ENCODE measurements at regions not wholly inside any gene's neighbourhood (a gene's known extent, or its start where the extent isn't known, plus 50 kb on each side); places are given as distances from the start of the nearest gene placed in this dataset.
"Not testable (repeated sequence)": the region's sequence is repeated elsewhere in the genome, so short reads cannot be mapped to it uniquely, and the experiment has no call there.

DNA sequence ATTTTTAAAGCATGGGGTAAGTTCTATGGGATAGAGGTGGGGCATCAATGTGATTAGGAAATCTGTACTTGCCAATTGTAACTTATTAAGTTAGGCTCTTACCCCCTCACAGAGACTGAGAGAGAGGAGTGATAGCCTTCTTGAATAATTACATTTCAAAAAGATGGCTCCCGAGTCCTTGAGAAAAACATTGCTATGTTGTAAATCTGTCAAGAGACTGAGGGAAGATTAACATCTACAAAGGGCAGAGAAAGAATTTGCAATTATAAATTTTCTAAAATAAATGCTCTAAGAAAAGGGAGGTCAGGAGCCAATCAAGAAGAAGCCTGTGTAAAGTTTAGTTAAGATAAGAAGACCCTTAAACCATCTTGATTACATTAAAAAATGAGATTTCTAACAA lies 1570.8 kb downstream of the OLFM4 start:
- DNase-seq, result no peak

DNA sequence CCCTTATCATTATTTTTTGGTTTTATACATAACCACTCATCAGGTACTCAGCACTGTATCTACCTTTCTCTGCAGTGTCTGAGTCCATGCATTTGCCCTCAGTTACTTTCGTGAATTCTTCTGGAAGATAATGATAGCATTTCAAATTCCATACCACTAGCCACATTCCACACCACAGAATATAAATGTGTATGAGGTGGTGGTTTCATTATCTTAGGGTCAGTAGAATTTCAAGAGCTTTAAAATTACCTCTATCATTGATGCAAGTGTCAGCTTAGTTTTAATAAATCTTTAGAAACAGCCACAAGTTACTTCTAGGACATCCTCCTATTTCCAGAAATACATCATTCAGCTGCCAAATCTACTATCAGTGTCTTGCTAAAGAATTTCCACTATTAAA lies 1578.3 kb downstream of the OLFM4 start:
- DNase-seq, result no peak

- no peak for DNase-seq
These were observed 1578.8 kb downstream of the OLFM4 start for GRCh38 chr13:54607421-54607820.

DNA sequence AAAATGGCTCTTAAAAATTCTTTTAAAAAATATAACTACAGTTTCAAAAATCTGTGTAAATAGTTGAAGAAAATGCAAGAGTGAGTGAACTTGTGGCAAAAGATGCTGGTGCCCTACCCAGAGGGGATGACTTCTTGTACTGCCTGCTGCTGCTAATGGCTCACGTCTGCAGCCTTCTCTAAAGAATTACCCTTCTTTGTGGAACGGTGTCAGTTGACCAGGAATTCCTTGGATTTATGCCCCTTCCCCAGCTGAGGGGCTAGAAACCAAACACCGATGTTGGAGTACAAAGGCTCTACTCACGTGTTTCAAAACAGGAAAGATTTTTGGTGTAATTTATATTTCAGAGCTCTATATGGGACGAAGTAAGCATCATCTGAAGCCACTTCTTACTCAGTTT lies 1582.8 kb downstream of the OLFM4 start:
- DNase-seq, result no peak

- no peak for DNase-seq
These were observed 1586.1 kb downstream of the OLFM4 start for GRCh38 chr13:54614726-54615125.

- DNase-seq, result not testable (repeated sequence)
These were observed 1597.9 kb downstream of the OLFM4 start for GRCh38 chr13:54626504-54626903.

DNA sequence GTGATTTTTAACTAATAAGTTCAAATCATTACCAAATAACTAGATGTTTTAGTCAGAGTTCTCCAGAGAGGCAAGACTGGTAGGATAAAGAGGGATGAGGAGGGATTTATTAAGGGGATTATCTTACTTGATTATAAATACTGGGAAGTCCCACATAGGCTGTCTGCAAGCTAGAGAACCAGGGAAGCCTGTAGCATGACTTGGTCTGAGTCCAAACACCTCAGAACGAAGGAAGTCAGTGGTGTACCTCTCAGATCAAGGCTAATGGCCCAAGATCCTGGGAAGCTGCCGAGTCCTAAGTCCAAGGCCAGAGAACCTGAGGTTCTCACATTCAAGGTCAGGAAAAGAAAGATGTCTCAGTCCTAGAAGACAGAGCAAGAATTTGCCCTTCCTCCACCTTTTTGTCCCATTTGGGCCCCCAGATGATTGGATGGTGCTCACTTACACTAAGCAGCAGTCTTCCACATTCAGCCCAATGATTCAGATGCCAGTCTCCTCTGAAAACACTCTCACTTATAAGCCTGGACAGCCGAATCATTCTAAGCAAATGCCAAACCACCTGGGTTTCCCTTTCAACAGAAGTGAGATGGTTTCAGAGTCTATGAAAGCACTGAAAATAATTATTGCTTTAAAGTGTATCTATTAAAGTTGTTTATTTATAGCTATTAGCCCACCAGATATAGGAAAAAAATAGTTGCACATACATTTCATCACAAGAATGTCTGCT lies 1599.2 kb downstream of the OLFM4 start:
- no peak for DNase-seq

GRCh38 chr13:54628383-54628782 lies 1599.8 kb downstream of the OLFM4 start:
- no peak for DNase-seq

GRCh38 chr13:54633456-54633855 lies 1604.8 kb downstream of the OLFM4 start:
- DNase-seq, result peak; percentile 21

DNA sequence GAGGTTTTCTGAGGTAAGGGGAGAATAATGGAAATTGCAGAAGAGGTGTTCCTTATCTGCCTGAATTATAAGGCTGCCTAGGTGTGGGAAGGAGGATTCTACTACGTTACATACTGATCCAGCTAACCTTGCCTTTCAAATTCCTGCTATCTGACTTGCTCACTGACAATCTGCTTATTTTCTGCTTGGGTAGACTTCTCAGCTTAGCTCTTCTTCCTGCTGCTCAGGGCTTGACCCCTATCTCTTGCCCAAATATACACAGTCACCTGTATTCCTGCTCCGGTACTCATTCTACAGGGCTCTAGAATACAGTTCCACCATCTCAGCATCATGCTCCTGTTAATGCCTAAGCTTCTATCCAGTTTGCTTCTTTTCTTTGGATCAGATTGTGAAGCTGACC lies 1607.6 kb downstream of the OLFM4 start:
- DNase-seq, result no peak

- no peak for DNase-seq
These were observed 1608.8 kb downstream of the OLFM4 start for GRCh38 chr13:54637366-54637765.

- no peak for DNase-seq
These were observed 1612.1 kb downstream of the OLFM4 start for GRCh38 chr13:54640719-54641118.

DNA sequence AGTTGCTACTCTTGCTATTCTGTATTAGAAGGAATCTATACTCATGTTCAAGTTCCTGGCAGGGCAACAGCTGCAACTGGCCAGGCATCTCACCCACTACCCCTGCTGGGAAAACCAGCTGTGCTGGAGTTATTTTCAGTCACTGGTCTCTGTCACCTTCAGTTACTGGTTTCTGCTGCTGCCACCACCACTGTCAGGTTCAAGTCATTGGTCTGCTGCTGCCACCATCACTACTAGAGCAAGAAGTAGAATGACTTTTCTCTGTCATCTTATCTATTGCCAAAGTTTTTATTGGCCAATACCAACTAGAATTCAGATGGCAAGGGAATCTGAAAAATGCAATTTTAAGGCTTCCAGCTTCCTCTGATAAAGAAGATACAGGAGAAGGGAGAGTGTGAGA lies 1615.2 kb downstream of the OLFM4 start:
- no peak for DNase-seq

DNA sequence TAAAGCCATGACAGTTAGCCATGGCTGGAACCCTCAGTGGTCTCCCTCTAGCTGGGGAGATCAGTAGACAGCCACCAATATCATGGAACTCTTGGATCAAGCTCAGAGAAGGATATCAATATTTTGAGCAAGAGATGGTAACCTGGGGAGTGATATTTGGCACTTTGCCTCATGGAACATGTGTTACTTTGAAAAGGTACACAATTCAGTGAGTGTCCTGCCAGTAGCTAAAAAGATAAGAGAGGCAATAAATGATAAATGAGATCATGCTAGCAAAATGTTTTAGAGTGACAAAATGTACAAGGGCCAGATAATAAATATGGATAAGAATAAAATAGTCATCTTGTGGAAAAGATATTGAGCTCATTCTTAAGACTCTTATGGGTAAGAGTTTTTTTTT lies 1618.7 kb downstream of the OLFM4 start:
- peak; percentile 16 for DNase-seq

- DNase-seq, result no peak
These were observed 1629.0 kb downstream of the OLFM4 start for GRCh38 chr13:54657588-54657987.

DNA sequence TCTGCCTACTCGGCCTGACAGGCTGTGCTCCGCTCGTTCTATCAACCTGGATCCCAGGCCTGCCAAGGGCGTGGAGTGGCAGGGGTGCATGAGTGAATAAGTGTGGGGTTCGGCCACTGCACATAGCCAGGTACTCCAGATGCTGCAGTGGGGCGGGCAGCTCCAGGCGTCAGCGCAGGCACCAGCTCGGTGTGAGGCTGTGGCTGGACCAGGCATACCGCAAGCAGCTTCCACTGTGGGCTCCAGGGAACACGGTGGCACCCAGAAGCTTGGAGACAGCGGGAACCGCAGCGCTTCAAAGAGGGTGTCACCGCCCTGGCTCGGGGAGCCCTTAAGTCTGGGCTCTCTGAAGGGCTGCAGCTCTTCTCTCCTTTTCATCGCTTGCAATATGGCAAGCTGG lies 1630.2 kb downstream of the OLFM4 start:
- no peak for DNase-seq

DNA sequence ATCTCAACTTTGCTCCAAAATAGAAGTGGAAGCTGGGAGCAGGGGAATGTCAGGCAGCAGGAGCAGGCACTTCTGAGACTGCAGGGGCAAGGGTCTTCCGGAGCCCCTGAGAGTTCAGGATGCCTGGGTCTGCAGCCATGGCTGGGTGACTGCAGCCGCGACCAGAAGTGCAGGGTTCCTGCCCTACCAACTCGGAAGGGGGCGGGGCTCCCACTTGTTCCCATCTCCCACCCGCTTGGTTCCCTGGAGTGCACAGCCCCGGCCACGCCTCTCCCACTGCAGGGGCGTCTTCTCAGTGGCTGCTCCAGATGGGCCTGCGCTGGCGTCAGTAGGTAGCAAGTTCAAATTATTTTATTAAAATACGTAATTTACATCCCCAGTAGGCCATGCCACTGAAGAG lies 1631.7 kb downstream of the OLFM4 start:
- DNase-seq, result no peak

- DNase-seq, result no peak
These were observed 1648.0 kb downstream of the OLFM4 start for GRCh38 chr13:54676526-54677113.

DNA sequence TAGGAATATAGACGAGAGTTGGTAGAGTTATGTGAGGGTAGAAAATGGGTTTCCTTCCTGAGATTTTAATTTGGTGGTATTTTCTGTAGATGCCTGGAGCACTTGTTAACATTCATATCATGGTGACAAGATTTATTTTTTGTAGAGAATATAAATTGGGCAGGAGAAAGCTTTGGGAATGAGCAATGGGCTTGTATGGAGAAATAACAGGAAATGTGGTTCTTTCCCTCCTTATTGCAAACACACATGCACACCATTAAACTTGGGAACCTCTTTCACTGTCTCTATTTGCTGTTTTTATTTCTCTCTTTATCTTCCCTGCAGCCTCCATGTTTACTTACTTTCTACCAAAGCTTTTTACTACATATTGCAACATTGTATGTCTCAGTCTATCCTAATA lies 1653.6 kb downstream of the OLFM4 start:
- no peak for DNase-seq

DNA sequence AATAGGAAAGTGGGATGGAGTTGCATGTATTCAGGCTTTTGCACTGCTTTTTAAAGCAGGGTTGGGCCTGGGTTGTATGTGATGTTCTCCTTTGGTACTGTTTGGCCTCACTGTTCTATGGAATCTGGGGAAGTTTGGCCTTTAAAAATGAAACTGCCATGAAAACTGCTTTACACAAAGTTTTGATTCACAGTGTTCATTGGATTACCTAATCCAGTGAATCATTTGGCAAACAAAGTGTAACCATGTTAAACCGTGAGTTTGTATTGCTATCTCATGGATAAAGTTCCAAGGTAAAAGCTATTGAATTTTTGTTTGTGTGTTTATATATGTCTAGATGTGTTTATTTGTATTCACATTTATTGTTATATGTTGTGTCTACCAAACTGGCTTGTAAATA lies 1658.6 kb downstream of the OLFM4 start:
- DNase-seq, result no peak

DNA sequence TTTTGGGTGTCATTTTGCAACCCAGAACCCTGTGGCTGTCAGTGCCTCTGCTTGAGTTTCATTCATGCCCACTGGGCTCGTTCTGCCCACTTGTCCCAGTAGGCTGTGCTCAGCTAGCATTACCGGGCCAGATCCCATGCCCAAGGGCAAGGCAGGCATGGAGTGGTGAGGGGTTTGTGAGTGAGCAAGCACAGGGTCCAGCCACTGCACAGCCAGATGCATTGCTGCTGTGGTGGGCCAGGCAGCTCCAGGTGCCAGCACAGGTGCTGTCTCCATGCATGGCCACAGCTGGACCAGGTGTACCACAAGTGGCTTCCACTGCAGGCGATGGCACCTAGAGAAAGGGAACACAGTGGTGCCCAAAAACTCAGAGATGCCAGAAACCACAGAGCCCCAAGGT lies 1671.2 kb downstream of the OLFM4 start:
- DNase-seq, result no peak

GRCh38 chr13:54705738-54706137 lies 1677.1 kb downstream of the OLFM4 start:
- DNase-seq, result no peak

- no peak for DNase-seq
These were observed 1677.7 kb downstream of the OLFM4 start for GRCh38 chr13:54706336-54706735.

DNA sequence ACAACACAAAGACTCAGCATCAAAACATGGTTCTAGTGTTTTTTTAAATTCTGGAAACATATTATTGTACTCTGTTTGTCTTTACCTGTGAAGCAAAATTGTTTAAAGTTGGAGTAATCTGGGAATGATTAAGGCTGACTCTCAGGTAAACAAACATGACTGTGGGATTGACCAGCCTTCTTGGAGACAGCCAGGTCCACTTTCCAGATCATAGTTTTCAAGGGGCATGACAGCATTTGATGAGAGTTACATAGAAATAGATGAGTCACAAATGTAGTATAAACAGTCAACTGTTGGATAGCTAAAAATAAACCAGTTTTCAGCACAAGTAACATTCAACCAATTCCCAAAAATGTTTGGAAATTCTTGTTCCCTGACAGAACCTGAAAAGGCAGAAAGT lies 1680.9 kb downstream of the OLFM4 start:
- no peak for DNase-seq

DNA sequence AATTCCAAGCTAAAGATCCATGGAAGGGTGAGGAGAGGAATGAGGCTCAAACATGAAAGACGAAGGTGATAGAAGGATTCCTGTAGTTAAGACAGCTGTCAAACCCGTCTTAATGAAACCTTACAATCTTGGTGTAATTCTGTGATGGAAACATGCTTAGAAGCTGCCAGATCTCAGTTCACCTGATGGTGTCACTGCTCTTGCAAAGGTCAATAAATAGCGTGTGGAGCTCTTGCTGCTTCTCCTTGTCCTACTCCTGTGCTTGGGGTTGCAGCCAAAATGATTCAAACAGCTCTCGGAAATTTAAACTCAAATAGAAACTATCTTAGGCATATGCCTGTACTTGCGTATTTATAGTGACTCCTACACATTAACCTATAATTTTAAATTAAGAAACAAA lies 1705.0 kb downstream of the OLFM4 start:
- DNase-seq, result peak; percentile 18
